Left colon (tissue), 2 donors: ENCODE measurements at regions not wholly inside any gene's neighbourhood (a gene's known extent, or its start where the extent isn't known, plus 50 kb on each side); places are given as distances from the start of the nearest gene placed in this dataset.
"Not testable (repeated sequence)": the region's sequence is repeated elsewhere in the genome, so short reads cannot be mapped to it uniquely, and the experiment has no call there.

Experiments used
- ATAC-seq: fragments of 200-7000 bp; cut with Tn5 transposase; one replicate; pipeline ENCODE4 v1.9.1; 2020; ENCODE audit warnings: mild to moderate bottlenecking, moderate library complexity
- DNase-seq, 2 donors: peaks; one replicate each; pipeline ENCODE4 v3.0.0-alpha.2; 2020
- intact Hi-C, 2 donors: fragments of 100-400 bp; cut with DNase I in 1 of 2; cut with micrococcal nuclease in 1 of 2; formaldehyde crosslinking; loops; one replicate each; pipeline versions ENCODE4 v1.11.2 to v1.14.0; 2022; cut with DNase I, micrococcal nuclease
- donor health status: DM: no; HTN: no; CAD: no.
- donor health status: DM: yes; HTN: yes; CAD: no.

GRCh38 chr3:5499404-5499803 is 311.9 kb downstream of the EDEM1 start:
- DNase-seq (no peak), ATAC-seq (no peak)
- intact Hi-C loops = no loop called here

GRCh38 chr3:5503136-5503535 is 315.6 kb downstream of the EDEM1 start:
- no peak for DNase-seq
- no peak for ATAC-seq
- intact Hi-C loops = no loop called here

- intact Hi-C loops = no loop called here
- DNase-seq = no peak
- ATAC-seq = no peak
Measured at GRCh38 chr3:5504135-5504534, 316.6 kb downstream of the EDEM1 start.

GRCh38 chr3:5505163-5505562 is 317.7 kb downstream of the EDEM1 start:
- ATAC-seq = no peak
- no peak for DNase-seq
- intact Hi-C loops = no loop called here

GRCh38 chr3:5505997-5506396 is 318.5 kb downstream of the EDEM1 start:
- intact Hi-C loops = no loop called here
- ATAC-seq (no peak), DNase-seq (no peak)

GRCh38 chr3:5508860-5509259 is 321.4 kb downstream of the EDEM1 start:
- DNase-seq, intact Hi-C loops, ATAC-seq: not testable (repeated sequence)

GRCh38 chr3:5510300-5510699 is 322.8 kb downstream of the EDEM1 start:
- ATAC-seq (no peak), DNase-seq (no peak)
- intact Hi-C loops = no loop called here

GRCh38 chr3:5517921-5518320 is 330.4 kb downstream of the EDEM1 start:
- intact Hi-C loops = no loop called here
- DNase-seq (no peak), ATAC-seq (no peak)

- intact Hi-C loops = no loop called here
- no peak for DNase-seq
Measured at GRCh38 chr3:5520237-5520636, 332.7 kb downstream of the EDEM1 start.

GRCh38 chr3:5523125-5523524 is 335.6 kb downstream of the EDEM1 start:
- ATAC-seq = no peak
- intact Hi-C loops = no loop called here
- no peak for DNase-seq

More at GRCh38 chr3:5520237-5520636, 332.7 kb downstream of the EDEM1 start:
- no peak for ATAC-seq

- DNase-seq (no peak), ATAC-seq (no peak)
- intact Hi-C loops = no loop called here
Measured at GRCh38 chr3:5531039-5531438, 343.5 kb downstream of the EDEM1 start.

- intact Hi-C loops = no loop called here
- ATAC-seq = no peak
- no peak for DNase-seq
Measured at GRCh38 chr3:5531741-5532290, 344.3 kb downstream of the EDEM1 start.

- intact Hi-C loops = no loop called here
- no peak for ATAC-seq
Measured at GRCh38 chr3:5540532-5540931, 353.0 kb downstream of the EDEM1 start.

GRCh38 chr3:5542472-5542871 is 355.0 kb downstream of the EDEM1 start:
- intact Hi-C loops = no loop called here
- DNase-seq = no peak
- ATAC-seq = no peak

More at GRCh38 chr3:5540532-5540931, 353.0 kb downstream of the EDEM1 start:
- no peak for DNase-seq

- DNase-seq (no peak), ATAC-seq (no peak)
- intact Hi-C loops = no loop called here
Measured at GRCh38 chr3:5543047-5543446, 355.5 kb downstream of the EDEM1 start.

GRCh38 chr3:5545719-5546118 is 358.2 kb downstream of the EDEM1 start:
- DNase-seq (no peak), ATAC-seq (no peak)
- intact Hi-C loops = no loop called here

GRCh38 chr3:5553203-5553602 is 365.7 kb downstream of the EDEM1 start:
- ATAC-seq (no peak), DNase-seq (no peak)
- intact Hi-C loops = no loop called here

- intact Hi-C loops = no loop called here
- ATAC-seq (no peak), DNase-seq (no peak)
Measured at GRCh38 chr3:5554245-5554747, 366.8 kb downstream of the EDEM1 start.

- intact Hi-C loops = no loop called here
- DNase-seq (no peak), ATAC-seq (no peak)
Measured at GRCh38 chr3:5560199-5560598, 372.7 kb downstream of the EDEM1 start.

GRCh38 chr3:5563537-5564277 is 376.2 kb downstream of the EDEM1 start:
- no peak for DNase-seq
- no peak for ATAC-seq
- intact Hi-C loops = no loop called here

- intact Hi-C loops = no loop called here
- no peak for ATAC-seq
- DNase-seq = no peak
Measured at GRCh38 chr3:5564278-5564666, 376.8 kb downstream of the EDEM1 start.
